Neural crest cell (in vitro differentiated cells): ENCODE measurements at regions not wholly inside any gene's neighbourhood (a gene's known extent, or its start where the extent isn't known, plus 50 kb on each side); places are given as distances from the start of the nearest gene placed in this dataset.

Experiments
- DNase-seq: peaks from one replicate; pipeline ENCODE4 v3.0.0; 2021; ENCODE audit warnings: low read depth, mixed read lengths, low spot score
- H3K27ac Mint-ChIP-seq: one replicate; pipeline ENCODE4 v1.8.0; 2021; ENCODE audit warnings: mild to moderate bottlenecking, mixed read lengths; ENCODE audit not compliant: unreplicated experiment
- H3K27me3 Mint-ChIP-seq: 2 replicates; pipeline ENCODE4 v1.8.0; 2021; ENCODE audit warnings: low read depth, mild to moderate bottlenecking, mixed read lengths
- H3K36me3 Mint-ChIP-seq: 2 replicates; pipeline ENCODE4 v1.8.0; 2021; ENCODE audit warnings: low read depth, mild to moderate bottlenecking, mixed read lengths
- H3K4me1 Mint-ChIP-seq: 2 replicates; pipeline ENCODE4 v1.8.0; 2021; ENCODE audit warnings: mixed read lengths
- H3K4me3 Mint-ChIP-seq: one replicate; pipeline ENCODE4 v1.8.0; 2021; ENCODE audit warnings: mild to moderate bottlenecking, mixed read lengths
- H3K9me3 Mint-ChIP-seq: 2 replicates; pipeline ENCODE4 v1.8.0; 2021; ENCODE audit warnings: mixed read lengths
- CTCF ChIP-seq: fragments of 200-600 bp; sonication (generic); conservative IDR thresholded peaks from 2 replicates; pipeline ENCODE4 v1.5.0; 2021; ENCODE audit warnings: antibody characterized with exemption, mild to moderate bottlenecking

GRCh38 chr12:125564753-125565152, 499.5 kb downstream of the AACS start:
- Mint-ChIP-seq H3K27me3 (no peaks in the 10 kb centered on the region), H3K4me3 (no peak overlapping the region), H3K36me3 (peaks cover 2% of the 10 kb centered on the region), H3K27ac (no peak overlapping the region), H3K9me3 (peaks cover 6% of the 10 kb centered on the region), H3K4me1 (no peaks in the 10 kb centered on the region)
- TF ChIP-seq CTCF, result no peak
- DNase-seq, result no peak

GRCh38 chr12:125567581-125567980, 502.3 kb downstream of the AACS start:
- no peak for DNase-seq
- H3K27ac Mint-ChIP-seq, result no peak overlapping the region
- H3K36me3 Mint-ChIP-seq, result no peaks in the 10 kb centered on the region
- H3K4me3 Mint-ChIP-seq, result no peak overlapping the region
- H3K9me3 Mint-ChIP-seq, result peaks cover 3% of the 10 kb centered on the region
- H3K27me3 Mint-ChIP-seq, result no peaks in the 10 kb centered on the region
- no peak for TF ChIP-seq CTCF
- no peaks in the 10 kb centered on the region for H3K4me1 Mint-ChIP-seq

GRCh38 chr12:125568306-125568705, 503.1 kb downstream of the AACS start:
- no peaks in the 10 kb centered on the region for H3K4me1 Mint-ChIP-seq

GRCh38 chr12:125573271-125573670, 508.0 kb downstream of the AACS start:
- Mint-ChIP-seq H3K4me1 (no peaks in the 10 kb centered on the region), H3K9me3 (peaks cover 4% of the 10 kb centered on the region), H3K4me3 (no peak overlapping the region), H3K27me3 (no peaks in the 10 kb centered on the region), H3K27ac (no peak overlapping the region), H3K36me3 (peaks cover 4% of the 10 kb centered on the region)
- no peak for TF ChIP-seq CTCF
- no peak for DNase-seq

More at GRCh38 chr12:125568306-125568705, 503.1 kb downstream of the AACS start:
- Mint-ChIP-seq H3K27ac (no peak overlapping the region), H3K36me3 (no peaks in the 10 kb centered on the region), H3K27me3 (no peaks in the 10 kb centered on the region), H3K9me3 (peaks cover 3% of the 10 kb centered on the region), H3K4me3 (no peak overlapping the region)
- DNase-seq, result no peak
- no peak for TF ChIP-seq CTCF

GRCh38 chr12:125577334-125577733, 512.1 kb downstream of the AACS start:
- Mint-ChIP-seq H3K4me1 (no peaks in the 10 kb centered on the region), H3K27ac (no peak overlapping the region), H3K9me3 (peaks cover 12% of the 10 kb centered on the region), H3K36me3 (peaks cover 9% of the 10 kb centered on the region), H3K4me3 (no peak overlapping the region), H3K27me3 (no peaks in the 10 kb centered on the region)
- TF ChIP-seq CTCF, result no peak
- DNase-seq, result no peak

- Mint-ChIP-seq H3K36me3 (peaks cover 9% of the 10 kb centered on the region), H3K27ac (no peak overlapping the region), H3K9me3 (peaks cover 12% of the 10 kb centered on the region), H3K4me3 (no peak overlapping the region), H3K4me1 (no peaks in the 10 kb centered on the region), H3K27me3 (peaks cover 2% of the 10 kb centered on the region)
- TF ChIP-seq CTCF, result no peak
- DNase-seq, result no peak
Observed at GRCh38 chr12:125579916-125580315, 514.7 kb downstream of the AACS start.
